Stimulated activated CD4-positive, alpha-beta T cell treated with anti-CD3 and anti-CD28 coated beads, Interleukin-2, amount 100 ng/mL, for 48 hours (primary cell): ENCODE measurements at regions not wholly inside any gene's neighbourhood (a gene's known extent, or its start where the extent isn't known, plus 50 kb on each side); places are given as distances from the start of the nearest gene placed in this dataset.
"Not testable (repeated sequence)": the region's sequence is repeated elsewhere in the genome, so short reads cannot be mapped to it uniquely, and the experiment has no call there.

ENCODE experiments used
- DNase-seq, 2 donors: peaks; one replicate each; pipeline ENCODE4 v3.0.0-alpha.2; 2020

- DNase-seq = no peak
These were observed 754.1 kb downstream of the NOVA1 start for GRCh38 chr14:25843481-25844470.

- DNase-seq = no peak
These were observed 756.6 kb downstream of the NOVA1 start for GRCh38 chr14:25841226-25841625.

- no peak for DNase-seq
These were observed 760.3 kb downstream of the NOVA1 start for GRCh38 chr14:25837551-25837965.

- DNase-seq = no peak
These were observed 761.2 kb downstream of the NOVA1 start for GRCh38 chr14:25836636-25837035.

- no peak for DNase-seq
These were observed 764.3 kb downstream of the NOVA1 start for GRCh38 chr14:25833341-25834126.

- no peak for DNase-seq
These were observed 765.2 kb downstream of the NOVA1 start for GRCh38 chr14:25832585-25832984.

GRCh38 chr14:25828562-25828961 lies 769.3 kb downstream of the NOVA1 start:
- DNase-seq = no peak

- no peak for DNase-seq
These were observed 771.7 kb downstream of the NOVA1 start for GRCh38 chr14:25826105-25826504.

GRCh38 chr14:25820368-25820767 lies 770.4 kb upstream of the STXBP6 start:
- DNase-seq = no peak

- DNase-seq = not testable (repeated sequence)
These were observed 764.7 kb upstream of the STXBP6 start for GRCh38 chr14:25814622-25815021.

- no peak for DNase-seq
These were observed 753.6 kb upstream of the STXBP6 start for GRCh38 chr14:25803386-25804018.

- no peak for DNase-seq
These were observed 750.9 kb upstream of the STXBP6 start for GRCh38 chr14:25800841-25801240.

- DNase-seq = no peak
These were observed 738.3 kb upstream of the STXBP6 start for GRCh38 chr14:25788252-25788651.

- no peak for DNase-seq
These were observed 716.0 kb upstream of the STXBP6 start for GRCh38 chr14:25765909-25766308.

- DNase-seq = no peak
These were observed 710.1 kb upstream of the STXBP6 start for GRCh38 chr14:25759920-25760655.

- no peak for DNase-seq
These were observed 709.3 kb upstream of the STXBP6 start for GRCh38 chr14:25759256-25759655.

- DNase-seq = no peak
These were observed 707.4 kb upstream of the STXBP6 start for GRCh38 chr14:25757364-25757763.

GRCh38 chr14:25756876-25757275 lies 706.9 kb upstream of the STXBP6 start:
- DNase-seq = no peak

- no peak for DNase-seq
These were observed 703.2 kb upstream of the STXBP6 start for GRCh38 chr14:25753130-25753529.

- no peak for DNase-seq
These were observed 700.5 kb upstream of the STXBP6 start for GRCh38 chr14:25750436-25750835.
